ENCODE measurements at regions not wholly inside any gene's neighbourhood (a gene's known extent, or its start where the extent isn't known, plus 50 kb on each side); places are given as distances from the start of the nearest gene placed in this dataset.

DNA sequence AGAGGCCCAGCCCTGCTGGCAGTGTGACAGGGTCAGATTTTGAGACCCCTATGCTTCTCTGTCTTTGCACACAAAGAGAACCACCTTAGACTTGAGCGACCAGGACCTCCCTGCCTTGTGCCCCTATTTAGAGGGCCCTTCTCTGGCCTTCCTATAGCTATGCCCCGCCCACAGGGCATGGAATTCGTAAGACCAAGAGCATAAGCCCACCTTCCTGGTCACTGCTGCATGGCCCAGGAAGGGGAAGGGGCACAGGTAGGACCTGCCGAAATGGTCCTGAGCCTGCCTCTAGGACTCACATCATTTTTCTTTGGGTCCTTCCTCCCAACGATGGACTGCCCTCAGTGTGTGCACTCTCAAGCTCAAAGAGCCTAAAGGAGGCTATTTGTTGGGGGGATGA lies 65.1 kb upstream of the SRSF6 start:
- WGBS, 2 experiments (ENCODE audit: low coverage in 1 of 2, low lambda C conversion rate in 2 of 2, missing lambda C conversion rate in 2 of 2): 57% methylated on average over 5 of the region's 5 CpGs
- no peak overlapping the region for H3K27ac ChIP-seq
- no peaks in the 10 kb centered on the region for H3K79me2 ChIP-seq (ENCODE audit: insufficient read depth)
- H3K4me3 ChIP-seq: no peak overlapping the region
- DNase-seq: no peak
- no peak overlapping the region for H2AFZ ChIP-seq
- H3K9me2 ChIP-seq (ENCODE audit: insufficient read depth): no peaks in the 10 kb centered on the region
- peaks cover 21% of the 10 kb centered on the region for H3K4me1 ChIP-seq (ENCODE audit: insufficient read depth)
- no peak overlapping the region for H3K4me2 ChIP-seq (ENCODE audit: unreplicated experiment)
- H3F3A ChIP-seq (ENCODE audit: insufficient read depth): peaks cover 12% of the 10 kb centered on the region; the same call in 1 of the 2 replicates
- no peak overlapping the region for H3K9ac ChIP-seq
- H3K9me3 ChIP-seq (ENCODE audit: low read depth): no peaks in the 10 kb centered on the region
- in situ Hi-C loops (cut with MboI): no loop called here
- H3K36me3 ChIP-seq (ENCODE audit: low read depth): no peaks in the 10 kb centered on the region
- no peaks in the 10 kb centered on the region for H3K27me3 ChIP-seq (replicated peaks; ENCODE audit: insufficient read depth)
- H4K20me1 ChIP-seq (ENCODE audit: insufficient read depth): no peaks in the 10 kb centered on the region
- TF ChIP-seq EZH2phosphoT487 (IDR thresholded peaks at IDR 0.05; ENCODE audit: insufficient read depth, low read depth): no peak

GRCh38 chr20:43389839-43390626 lies 67.7 kb upstream of the SRSF6 start:
- Histone ChIP-seq H3F3A (ENCODE audit: insufficient read depth) (peaks cover 12% of the 10 kb centered on the region; the same call in 1 of the 2 replicates), H3K9ac (no peak overlapping the region), H3K27me3 (replicated peaks; ENCODE audit: insufficient read depth) (no peaks in the 10 kb centered on the region), H3K9me2 (ENCODE audit: insufficient read depth) (no peaks in the 10 kb centered on the region), H3K79me2 (ENCODE audit: insufficient read depth) (no peaks in the 10 kb centered on the region), H3K36me3 (ENCODE audit: low read depth) (no peaks in the 10 kb centered on the region), H3K4me1 (ENCODE audit: insufficient read depth) (peaks cover 21% of the 10 kb centered on the region), H2AFZ (no peak overlapping the region), H3K9me3 (ENCODE audit: low read depth) (no peaks in the 10 kb centered on the region), H3K27ac (no peak overlapping the region), H3K4me2 (ENCODE audit: unreplicated experiment) (no peak overlapping the region), H4K20me1 (ENCODE audit: insufficient read depth) (no peaks in the 10 kb centered on the region), H3K4me3 (no peak overlapping the region)
- 38 to 69% methylated on average over 13 to 24 of the region's 26 CpGs for WGBS, 2 experiments (ENCODE audit: low coverage in 1 of 2, low lambda C conversion rate in 2 of 2, missing lambda C conversion rate in 2 of 2)
- in situ Hi-C loops (cut with MboI): no loop called here
- DNase-seq: no peak
- TF ChIP-seq EZH2phosphoT487 (IDR thresholded peaks at IDR 0.05; ENCODE audit: insufficient read depth, low read depth): no peak
- TF ChIP-seq EZH2 (IDR thresholded peaks at IDR 0.05; ENCODE audit: insufficient read depth, poor library complexity, severe bottlenecking): no peak

DNA sequence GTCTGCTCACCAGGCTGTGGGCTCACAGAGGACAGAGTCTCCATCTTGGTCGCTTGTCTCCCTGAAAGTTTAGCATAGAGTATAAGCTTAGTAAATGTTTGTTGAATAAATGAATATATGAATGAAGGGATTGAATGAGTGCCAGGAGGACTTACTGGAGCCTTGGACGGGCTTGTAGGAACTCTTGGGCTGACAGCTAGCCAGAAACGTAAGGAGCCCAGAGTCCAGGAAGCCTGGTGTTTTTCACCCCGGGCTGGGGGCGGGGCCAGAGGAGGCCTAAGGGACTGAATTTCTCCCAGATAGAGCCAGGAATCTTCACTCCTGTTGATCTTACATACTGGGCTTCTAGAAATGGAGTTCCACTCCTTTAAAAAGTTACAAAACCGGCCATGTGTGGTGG lies 68.5 kb upstream of the SRSF6 start:
- DNase-seq: peak; percentile 49
- H3K9me3 ChIP-seq (ENCODE audit: low read depth): no peaks in the 10 kb centered on the region
- peak overlapping the region; percentile 81 for H3K4me2 ChIP-seq (ENCODE audit: unreplicated experiment)
- H3K9ac ChIP-seq: no peak overlapping the region; the same call in 1 of the 2 replicates
- WGBS, 2 experiments (ENCODE audit: low coverage in 1 of 2, low lambda C conversion rate in 2 of 2, missing lambda C conversion rate in 2 of 2): 29 to 39% methylated on average over 6 of the region's 6 CpGs
- peak overlapping the region; percentile 9; the same call in 1 of the 2 replicates for H3K27ac ChIP-seq
- H3K4me1 ChIP-seq (ENCODE audit: insufficient read depth): peaks cover 22% of the 10 kb centered on the region
- peak overlapping the region; percentile 23 for H3K4me3 ChIP-seq
- in situ Hi-C loops (cut with MboI): no loop called here
- no peaks in the 10 kb centered on the region for H4K20me1 ChIP-seq (ENCODE audit: insufficient read depth)
- H2AFZ ChIP-seq: peak overlapping the region; percentile 66
- H3F3A ChIP-seq (ENCODE audit: insufficient read depth): peaks cover 12% of the 10 kb centered on the region; the same call in 1 of the 2 replicates
- H3K9me2 ChIP-seq (ENCODE audit: insufficient read depth): no peaks in the 10 kb centered on the region
- no peak for TF ChIP-seq EZH2 (IDR thresholded peaks at IDR 0.05; ENCODE audit: insufficient read depth, poor library complexity, severe bottlenecking)
- TF ChIP-seq EZH2phosphoT487 (IDR thresholded peaks at IDR 0.05; ENCODE audit: insufficient read depth, low read depth): no peak
- no peaks in the 10 kb centered on the region for H3K36me3 ChIP-seq (ENCODE audit: low read depth)
- H3K27me3 ChIP-seq (replicated peaks; ENCODE audit: insufficient read depth): no peaks in the 10 kb centered on the region
- no peaks in the 10 kb centered on the region for H3K79me2 ChIP-seq (ENCODE audit: insufficient read depth)

GRCh38 chr20:43388268-43389002 lies 69.3 kb upstream of the SRSF6 start:
- Histone ChIP-seq H3K27me3 (replicated peaks; ENCODE audit: insufficient read depth) (no peaks in the 10 kb centered on the region), H3K4me1 (ENCODE audit: insufficient read depth) (peaks cover 30% of the 10 kb centered on the region), H3K79me2 (ENCODE audit: insufficient read depth) (no peaks in the 10 kb centered on the region), H3K4me2 (ENCODE audit: unreplicated experiment) (peak overlapping the region; percentile 81), H3F3A (ENCODE audit: insufficient read depth) (peaks cover 17% of the 10 kb centered on the region; the same call in 1 of the 2 replicates), H4K20me1 (ENCODE audit: insufficient read depth) (no peaks in the 10 kb centered on the region), H3K9ac (no peak overlapping the region), H3K4me3 (peak overlapping the region; percentile 23), H3K9me2 (ENCODE audit: insufficient read depth) (no peaks in the 10 kb centered on the region), H3K9me3 (ENCODE audit: low read depth) (no peaks in the 10 kb centered on the region), H3K36me3 (ENCODE audit: low read depth) (no peaks in the 10 kb centered on the region), H3K27ac (peak overlapping the region; percentile 18; the same call in 1 of the 2 replicates), H2AFZ (peak overlapping the region; percentile 66)
- peak; percentile 96 for DNase-seq
- 3 to 5% methylated on average over 13 to 14 of the region's 14 CpGs for WGBS, 2 experiments (ENCODE audit: low coverage in 1 of 2, low lambda C conversion rate in 2 of 2, missing lambda C conversion rate in 2 of 2)
- TF ChIP-seq EZH2 (IDR thresholded peaks at IDR 0.05; ENCODE audit: insufficient read depth, poor library complexity, severe bottlenecking) (no peak), EZH2phosphoT487 (IDR thresholded peaks at IDR 0.05; ENCODE audit: insufficient read depth, low read depth) (no peak)
- in situ Hi-C loops (cut with MboI): no loop called here

Data from GM23248 (cell line).